Esophagus muscularis mucosa (tissue), 4 donors: ENCODE measurements at regions not wholly inside any gene's neighbourhood (a gene's known extent, or its start where the extent isn't known, plus 50 kb on each side); places are given as distances from the start of the nearest gene placed in this dataset.
"Not testable (repeated sequence)": the region's sequence is repeated elsewhere in the genome, so short reads cannot be mapped to it uniquely, and the experiment has no call there.

ENCODE experiments used
- DNase-seq: peaks from one replicate; pipeline ENCODE4 v3.0.0-alpha.2; 2017; ENCODE audit errors: extremely low spot score
- H3K27ac ChIP-seq, 4 donors: fragments of 200-600 bp; sonication (generic); replicated peaks in 1 of 4; 1 replicate in 3 of 4; 2 replicates in 1 of 4; pipeline ENCODE4 v1.5.1; 2016 to 2019; ENCODE audit warnings: mild to moderate bottlenecking in 1 of 4
- H3K27me3 ChIP-seq, 4 donors: fragments of 200-600 bp; sonication (generic); one replicate each; pipeline versions ENCODE4 v1.5.1 to v1.6.0; 2016 to 2019
- H3K36me3 ChIP-seq, 4 donors: fragments of 200-600 bp; sonication (generic); one replicate each; pipeline ENCODE4 v1.5.1; 2016 to 2019
- H3K4me1 ChIP-seq, 4 donors: fragments of 200-600 bp; sonication (generic); one replicate each; pipeline ENCODE4 v1.5.1; 2016 to 2019
- H3K4me3 ChIP-seq, 4 donors: fragments of 200-600 bp; sonication (generic); 1 replicate in 2 of 4; 2 replicates in 2 of 4; pipeline ENCODE4 v1.5.1; 2016 to 2019; ENCODE audit warnings: mild to moderate bottlenecking in 4 of 4, moderate library complexity in 1 of 4
- H3K9me3 ChIP-seq, 4 donors: fragments of 200-600 bp; sonication (generic); 1 replicate in 3 of 4; 2 replicates in 1 of 4; pipeline ENCODE4 v1.5.1; 2016 to 2019
- CTCF ChIP-seq, 3 experiments: fragments of 200-600 bp in 2 of 3; fragments of 450-650 bp in 1 of 3; sonication (generic) in 2 of 3; IDR thresholded peaks; one replicate each; pipeline ENCODE4 v1.5.1; 2017 to 2019; ENCODE audit warnings: antibody characterized with exemption in 3 of 3, mild to moderate bottlenecking in 2 of 3, moderate library complexity in 1 of 3
- EP300 ChIP-seq: sonication (generic); formaldehyde crosslinking; IDR thresholded peaks from one replicate; pipeline ENCODE4 v1.6.1; 2017; ENCODE audit warnings: antibody characterized with exemption
- POLR2A ChIP-seq: fragments of 450-650 bp; IDR thresholded peaks from one replicate; pipeline ENCODE4 v1.6.1; 2017; ENCODE audit warnings: antibody characterized with exemption, moderate library complexity, mild to moderate bottlenecking, low read depth
- POLR2AphosphoS5 ChIP-seq, 2 donors: sonication (generic); formaldehyde crosslinking; IDR thresholded peaks; one replicate each; pipeline ENCODE4 v1.6.1; 2017; ENCODE audit warnings: antibody characterized with exemption in 2 of 2
- WGBS: methylation state at CpG from one replicate; pipeline ENCODE4 v1.1.5; 2018; 5-methylcytosine and 5-hydroxymethylcytosine counted together
- intact Hi-C: fragments of 100-400 bp; cut with DNase I; formaldehyde crosslinking; loops from one replicate; pipeline ENCODE4 v1.15.1; 2023

GRCh38 chr7:118995350-118995749, 770.8 kb downstream of the ANKRD7 start:
- no peak overlapping the region for H3K4me3 ChIP-seq
- H3K36me3 ChIP-seq = no peaks in the 10 kb centered on the region
- TF ChIP-seq POLR2A (no peak), CTCF (IDR thresholded peaks at IDR 0.05) (no peak), EP300 (no peak), POLR2AphosphoS5 (IDR thresholded peaks at IDR 0.05) (no peak)
- H3K27ac ChIP-seq = no peak overlapping the region
- no peaks in the 10 kb centered on the region for H3K4me1 ChIP-seq
- H3K9me3 ChIP-seq = no peaks in the 10 kb centered on the region
- H3K27me3 ChIP-seq = no peaks in the 10 kb centered on the region
- intact Hi-C loops = no loop called here
- 54% methylated on average over 1 of the region's 1 CpG for WGBS
- no peak for DNase-seq

GRCh38 chr7:119007236-119007635, 782.7 kb downstream of the ANKRD7 start:
- DNase-seq = no peak
- Histone ChIP-seq H3K27ac (no peak overlapping the region), H3K36me3 (no peaks in the 10 kb centered on the region), H3K4me1 (no peaks in the 10 kb centered on the region), H3K4me3 (no peak overlapping the region), H3K27me3 (no peaks in the 10 kb centered on the region), H3K9me3 (no peaks in the 10 kb centered on the region)
- intact Hi-C loops = no loop called here
- TF ChIP-seq POLR2A (no peak), POLR2AphosphoS5 (IDR thresholded peaks at IDR 0.05) (no peak), CTCF (IDR thresholded peaks at IDR 0.05) (no peak), EP300 (no peak)

GRCh38 chr7:119010635-119011034, 786.1 kb downstream of the ANKRD7 start:
- no peak overlapping the region for H3K27ac ChIP-seq
- no peaks in the 10 kb centered on the region for H3K4me1 ChIP-seq
- H3K36me3 ChIP-seq = no peaks in the 10 kb centered on the region
- intact Hi-C loops = no loop called here
- no peak overlapping the region for H3K4me3 ChIP-seq
- no peak for DNase-seq
- H3K9me3 ChIP-seq = no peaks in the 10 kb centered on the region
- TF ChIP-seq POLR2AphosphoS5 (IDR thresholded peaks at IDR 0.05) (no peak), POLR2A (no peak), EP300 (no peak)
- no peaks in the 10 kb centered on the region for H3K27me3 ChIP-seq
- 100% methylated on average over 1 of the region's 1 CpG for WGBS

GRCh38 chr7:119026391-119026790, 801.9 kb downstream of the ANKRD7 start:
- no peaks in the 10 kb centered on the region for H3K4me1 ChIP-seq
- no peaks in the 10 kb centered on the region for H3K36me3 ChIP-seq
- H3K27ac ChIP-seq = no peak overlapping the region
- no peak for DNase-seq
- H3K9me3 ChIP-seq = peaks cover 0 to 6% (median 0%) of the 10 kb centered on the region in 4 donors
- intact Hi-C loops = no loop called here
- H3K27me3 ChIP-seq = no peaks in the 10 kb centered on the region
- H3K4me3 ChIP-seq = no peak overlapping the region
- no peak for TF ChIP-seq EP300
- TF ChIP-seq POLR2A = no peak
- TF ChIP-seq CTCF (IDR thresholded peaks at IDR 0.05) = no peak
- no peak for TF ChIP-seq POLR2AphosphoS5 (IDR thresholded peaks at IDR 0.05)
- WGBS = 83% methylated on average over 2 of the region's 2 CpGs

GRCh38 chr7:119028736-119029135, 804.2 kb downstream of the ANKRD7 start:
- no peaks in the 10 kb centered on the region for H3K36me3 ChIP-seq
- peaks cover 0 to 4% (median 0%) of the 10 kb centered on the region in 4 donors for H3K9me3 ChIP-seq
- no peak for DNase-seq
- H3K4me3 ChIP-seq = no peak overlapping the region
- intact Hi-C loops = no loop called here
- WGBS = 44% methylated on average over 1 of the region's 1 CpG
- no peaks in the 10 kb centered on the region for H3K4me1 ChIP-seq
- H3K27ac ChIP-seq = no peak overlapping the region
- no peaks in the 10 kb centered on the region for H3K27me3 ChIP-seq
- TF ChIP-seq POLR2A (no peak), EP300 (no peak), CTCF (IDR thresholded peaks at IDR 0.05) (no peak), POLR2AphosphoS5 (IDR thresholded peaks at IDR 0.05) (no peak)

GRCh38 chr7:119032136-119032535, 807.6 kb downstream of the ANKRD7 start:
- 88% methylated on average over 4 of the region's 4 CpGs for WGBS
- H3K27ac ChIP-seq, H3K4me1 ChIP-seq, intact Hi-C loops, H3K4me3 ChIP-seq, H3K9me3 ChIP-seq, H3K36me3 ChIP-seq, DNase-seq, H3K27me3 ChIP-seq: not testable (repeated sequence)
